Liver (tissue), 8 donors: ENCODE measurements at regions not wholly inside any gene's neighbourhood (a gene's known extent, or its start where the extent isn't known, plus 50 kb on each side); places are given as distances from the start of the nearest gene placed in this dataset.

Source experiments
- DNase-seq: peaks from one replicate; pipeline ENCODE4 v3.0.0-alpha.2; 2017; ENCODE audit warnings: low spot score
- H3K27ac ChIP-seq, 2 donors: one replicate each; pipeline ENCODE4 v1.7.0; 2013; ENCODE audit warnings: inconsistent platforms in 2 of 2, low read length in 2 of 2, control low read depth in 1 of 2, low read depth in 1 of 2, mild to moderate bottlenecking in 1 of 2
- H3K27me3 ChIP-seq, 4 donors: one replicate each; pipeline versions ENCODE4 v1.6.1 to v1.7.0; 2013; ENCODE audit warnings: low read length in 3 of 4, inconsistent platforms in 1 of 4, mild to moderate bottlenecking in 1 of 4, moderate library complexity in 1 of 4; ENCODE audit not compliant: control insufficient read depth in 4 of 4, insufficient read depth in 4 of 4
- H3K36me3 ChIP-seq, 4 donors: one replicate each; pipeline versions ENCODE4 v1.6.1 to v1.7.0; 2013; ENCODE audit warnings: low read length in 3 of 4, mild to moderate bottlenecking in 3 of 4, low read depth in 1 of 4, moderate library complexity in 1 of 4; ENCODE audit not compliant: control insufficient read depth in 4 of 4, insufficient read depth in 3 of 4
- H3K4me1 ChIP-seq, 4 donors: one replicate each; pipeline versions ENCODE4 v1.6.1 to v1.7.0; 2013; ENCODE audit warnings: low read length in 3 of 4, mild to moderate bottlenecking in 3 of 4, moderate library complexity in 1 of 4; ENCODE audit not compliant: control insufficient read depth in 4 of 4, insufficient read depth in 4 of 4
- H3K4me3 ChIP-seq, 3 donors: one replicate each; pipeline versions ENCODE4 v1.6.1 to v1.7.0; 2013; ENCODE audit warnings: low read length in 3 of 3, control low read depth in 1 of 3, low read depth in 1 of 3, mild to moderate bottlenecking in 1 of 3
- H3K9ac ChIP-seq, 2 donors: one replicate each; pipeline ENCODE4 v1.7.0; 2013; ENCODE audit warnings: low read length in 2 of 2, mild to moderate bottlenecking in 2 of 2, moderate library complexity in 2 of 2, control low read depth in 1 of 2, low read depth in 1 of 2
- H3K9me3 ChIP-seq, 4 donors: one replicate each; pipeline versions ENCODE4 v1.6.1 to v1.7.0; 2013; ENCODE audit warnings: low read length in 3 of 4; ENCODE audit not compliant: control insufficient read depth in 4 of 4
- ATF3 ChIP-seq: IDR thresholded peaks from 2 replicates; pipeline ENCODE4 v1.6.1; 2016; ENCODE audit warnings: antibody characterized with exemption
- CTCF ChIP-seq: fragments of 150-350 bp; IDR thresholded peaks from 2 replicates; pipeline ENCODE4 v1.5.1; 2017; ENCODE audit warnings: improper control_type of control experiment, low read depth, low read length; ENCODE audit not compliant: missing input control
- EGR1 ChIP-seq, 2 donors: IDR thresholded peaks; 2 replicates each; pipeline ENCODE4 v1.6.1; 2016 to 2018; ENCODE audit warnings: antibody characterized with exemption in 2 of 2, low read depth in 2 of 2
- FOXA1 ChIP-seq: IDR thresholded peaks from 2 replicates; pipeline ENCODE4 v1.6.1; 2016; ENCODE audit warnings: antibody characterized with exemption
- FOXA2 ChIP-seq: IDR thresholded peaks from 2 replicates; pipeline ENCODE4 v1.6.1; 2016; ENCODE audit warnings: antibody characterized with exemption
- GABPA ChIP-seq, 2 donors: IDR thresholded peaks in 1 of 2; conservative IDR thresholded peaks in 1 of 2; 2 replicates each; pipeline ENCODE4 v1.6.1; 2016; ENCODE audit warnings: antibody characterized with exemption in 2 of 2, mild to moderate bottlenecking in 1 of 2, moderate library complexity in 1 of 2
- HNF4A ChIP-seq, 2 donors: conservative IDR thresholded peaks; 2 replicates each; pipeline ENCODE4 v1.6.1; 2016; ENCODE audit warnings: antibody characterized with exemption in 2 of 2, mild to moderate bottlenecking in 2 of 2
- HNF4G ChIP-seq: IDR thresholded peaks from 2 replicates; pipeline ENCODE4 v1.6.1; 2016; ENCODE audit warnings: antibody characterized with exemption
- JUND ChIP-seq, 2 donors: IDR thresholded peaks; 2 replicates each; pipeline ENCODE4 v1.6.1; 2016; ENCODE audit warnings: antibody characterized with exemption in 2 of 2
- MAX ChIP-seq: IDR thresholded peaks from 2 replicates; pipeline ENCODE4 v1.6.1; 2016; ENCODE audit warnings: antibody characterized with exemption
- NR2F2 ChIP-seq: IDR thresholded peaks from 2 replicates; pipeline ENCODE4 v1.6.1; 2016; ENCODE audit warnings: antibody characterized with exemption
- RAD21 ChIP-seq, 2 donors: IDR thresholded peaks; 2 replicates each; pipeline ENCODE4 v1.6.1; 2016; ENCODE audit warnings: antibody characterized with exemption in 2 of 2, mild to moderate bottlenecking in 2 of 2
- RXRA ChIP-seq, 2 donors: IDR thresholded peaks; 2 replicates each; pipeline ENCODE4 v1.6.1; 2017 to 2018; ENCODE audit warnings: antibody characterized with exemption in 2 of 2, mild to moderate bottlenecking in 1 of 2
- SP1 ChIP-seq: IDR thresholded peaks from 2 replicates; pipeline ENCODE4 v1.6.1; 2018; ENCODE audit warnings: antibody characterized with exemption, mild to moderate bottlenecking
- YY1 ChIP-seq: IDR thresholded peaks from 2 replicates; pipeline ENCODE4 v1.6.1; 2016; ENCODE audit warnings: antibody characterized with exemption, mild to moderate bottlenecking
- ZBTB33 ChIP-seq: IDR thresholded peaks from 2 replicates; pipeline ENCODE4 v1.6.1; 2016; ENCODE audit warnings: antibody characterized with exemption
- WGBS: extraction: QIAGEN DNeasy Blood & Tissue Kit; methylation state at CpG from one replicate; pipeline ENCODE4 v1.1.7; 2013; 5-methylcytosine and 5-hydroxymethylcytosine counted together
- TF ChIP-seq, protein P1 (sequence below): IDR thresholded peaks from 2 replicates; pipeline ENCODE4 v1.6.1; 2016; ENCODE audit warnings: antibody characterized with exemption, mild to moderate bottlenecking
- donor health status: healthy.
- donor health status: healthy.
- donor health status: healthy.
- donor health status: healthy.
- donor health status: healthy.

DNA sequence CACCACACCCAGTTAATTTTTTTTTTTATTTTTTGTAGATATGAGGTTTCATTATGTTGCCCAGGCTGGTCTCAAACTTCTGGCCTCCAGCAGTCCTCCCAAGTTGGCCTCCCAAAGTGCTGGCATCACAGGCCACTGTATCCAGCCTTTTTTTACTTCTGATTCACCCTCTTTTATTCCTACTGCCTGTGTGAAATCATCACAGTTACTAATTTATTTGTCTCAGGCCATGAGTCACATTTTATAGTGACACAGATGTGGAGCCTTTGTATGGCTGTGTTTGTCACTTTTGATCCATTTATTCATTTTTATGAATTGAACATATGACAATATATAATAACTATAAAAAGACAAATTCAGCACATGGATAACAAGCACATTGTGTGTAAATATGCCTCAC lies 67.1 kb upstream of the SNX2 start:
- DNase-seq = no peak
- TF ChIP-seq YY1 (no peak), HNF4G (no peak), GABPA (IDR thresholded peaks at IDR 0.05 in 1 of 2, conservative IDR thresholded peaks at IDR 0.05 in 1 of 2) (no peak), JUND (IDR thresholded peaks at IDR 0.05) (no peak), RXRA (IDR thresholded peaks at IDR 0.05) (no peak), FOXA1 (no peak), FOXA2 (no peak)
- TF ChIP-seq, protein P1, sequence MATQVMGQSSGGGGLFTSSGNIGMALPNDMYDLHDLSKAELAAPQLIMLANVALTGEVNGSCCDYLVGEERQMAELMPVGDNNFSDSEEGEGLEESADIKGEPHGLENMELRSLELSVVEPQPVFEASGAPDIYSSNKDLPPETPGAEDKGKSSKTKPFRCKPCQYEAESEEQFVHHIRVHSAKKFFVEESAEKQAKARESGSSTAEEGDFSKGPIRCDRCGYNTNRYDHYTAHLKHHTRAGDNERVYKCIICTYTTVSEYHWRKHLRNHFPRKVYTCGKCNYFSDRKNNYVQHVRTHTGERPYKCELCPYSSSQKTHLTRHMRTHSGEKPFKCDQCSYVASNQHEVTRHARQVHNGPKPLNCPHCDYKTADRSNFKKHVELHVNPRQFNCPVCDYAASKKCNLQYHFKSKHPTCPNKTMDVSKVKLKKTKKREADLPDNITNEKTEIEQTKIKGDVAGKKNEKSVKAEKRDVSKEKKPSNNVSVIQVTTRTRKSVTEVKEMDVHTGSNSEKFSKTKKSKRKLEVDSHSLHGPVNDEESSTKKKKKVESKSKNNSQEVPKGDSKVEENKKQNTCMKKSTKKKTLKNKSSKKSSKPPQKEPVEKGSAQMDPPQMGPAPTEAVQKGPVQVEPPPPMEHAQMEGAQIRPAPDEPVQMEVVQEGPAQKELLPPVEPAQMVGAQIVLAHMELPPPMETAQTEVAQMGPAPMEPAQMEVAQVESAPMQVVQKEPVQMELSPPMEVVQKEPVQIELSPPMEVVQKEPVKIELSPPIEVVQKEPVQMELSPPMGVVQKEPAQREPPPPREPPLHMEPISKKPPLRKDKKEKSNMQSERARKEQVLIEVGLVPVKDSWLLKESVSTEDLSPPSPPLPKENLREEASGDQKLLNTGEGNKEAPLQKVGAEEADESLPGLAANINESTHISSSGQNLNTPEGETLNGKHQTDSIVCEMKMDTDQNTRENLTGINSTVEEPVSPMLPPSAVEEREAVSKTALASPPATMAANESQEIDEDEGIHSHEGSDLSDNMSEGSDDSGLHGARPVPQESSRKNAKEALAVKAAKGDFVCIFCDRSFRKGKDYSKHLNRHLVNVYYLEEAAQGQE = no peak
- no peak overlapping the region for H3K27ac ChIP-seq

DNA sequence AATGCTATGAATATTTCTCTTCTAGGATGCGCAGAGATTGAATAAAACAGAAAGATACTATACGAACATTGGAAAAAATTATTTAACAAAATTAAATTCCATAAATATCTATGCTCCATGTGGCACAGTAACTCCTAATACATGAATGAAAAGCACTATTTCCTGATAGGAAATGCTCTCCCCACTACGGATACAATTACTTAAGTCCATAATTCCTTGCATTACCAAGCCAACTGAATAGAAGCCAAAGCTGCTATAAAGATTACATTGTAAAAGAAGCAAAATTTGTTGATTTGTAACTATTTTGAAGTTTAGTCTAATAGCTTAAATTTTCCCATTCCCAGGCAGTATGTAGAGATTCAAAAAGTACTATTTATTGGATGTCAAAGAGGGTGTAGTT lies 61.8 kb upstream of the SNX2 start:
- DNase-seq = no peak
- no peak overlapping the region for H3K4me3 ChIP-seq
- H3K9me3 ChIP-seq = no peaks in the 10 kb centered on the region
- 83% methylated on average over 3 of the region's 3 CpGs for WGBS
- no peaks in the 10 kb centered on the region for H3K4me1 ChIP-seq
- no peak overlapping the region for H3K9ac ChIP-seq
- TF ChIP-seq, protein P1 = no peak
- no peak for TF ChIP-seq SP1
- TF ChIP-seq ZBTB33 = no peak
- no peak for TF ChIP-seq MAX
- TF ChIP-seq CTCF = no peak
- TF ChIP-seq YY1 = no peak
- TF ChIP-seq HNF4A (conservative IDR thresholded peaks at IDR 0.05) = no peak
- no peak for TF ChIP-seq EGR1 (IDR thresholded peaks at IDR 0.05; ENCODE audit: low read depth in 2 of 2)
- no peak for TF ChIP-seq ATF3
- TF ChIP-seq RXRA (IDR thresholded peaks at IDR 0.05) = no peak
- TF ChIP-seq NR2F2 = no peak
- TF ChIP-seq JUND (IDR thresholded peaks at IDR 0.05) = no peak
- no peak for TF ChIP-seq RAD21 (IDR thresholded peaks at IDR 0.05)
- no peak overlapping the region for H3K27ac ChIP-seq
- H3K27me3 ChIP-seq = no peaks in the 10 kb centered on the region
- H3K36me3 ChIP-seq = no peaks in the 10 kb centered on the region

More for the DNA sequence above, 67.1 kb upstream of the SNX2 start:
- H3K4me3 ChIP-seq = no peak overlapping the region
- H3K9me3 ChIP-seq = no peaks in the 10 kb centered on the region
- no peaks in the 10 kb centered on the region for H3K27me3 ChIP-seq
- H3K9ac ChIP-seq = no peak overlapping the region
- H3K36me3 ChIP-seq = no peaks in the 10 kb centered on the region
- no peaks in the 10 kb centered on the region for H3K4me1 ChIP-seq
